ENCODE measurements at regions not wholly inside any gene's neighbourhood (a gene's known extent, or its start where the extent isn't known, plus 50 kb on each side); places are given as distances from the start of the nearest gene placed in this dataset.

DNA sequence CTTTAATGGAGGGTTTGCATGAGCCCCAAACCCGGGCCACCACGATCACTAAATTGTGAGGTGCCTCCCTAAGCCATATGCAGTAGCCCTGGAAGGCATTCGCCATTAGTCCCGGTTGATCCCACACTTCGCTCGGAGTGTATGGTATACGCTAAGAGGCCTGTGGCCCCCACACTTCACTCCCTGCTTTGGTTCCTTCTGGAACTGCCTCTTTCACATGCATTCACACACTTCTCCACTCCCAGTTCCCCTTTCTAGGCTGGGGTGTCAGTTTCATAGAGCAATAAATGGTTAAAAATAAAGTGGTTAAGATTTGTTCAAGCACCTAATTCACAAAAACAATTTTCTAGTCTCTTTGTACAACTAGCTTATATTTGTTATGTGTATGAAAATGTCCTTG, 212.1 kb upstream of the KCND2 start:
- TF ChIP-seq EZH2 (IDR thresholded peaks at IDR 0.05; ENCODE audit: low read length): no peak
- no peak for TF ChIP-seq CTCF (optimal IDR thresholded peaks at IDR 0.05 in 1 of 3, IDR thresholded peaks at IDR 0.05 in 1 of 3, conservative IDR thresholded peaks at IDR 0.05 in 1 of 3; ENCODE audit: extremely low read depth in 1 of 3, insufficient read depth in 2 of 3, low read length in 3 of 3)

Data from keratinocyte (primary cell).